HG03469 (cell line): ENCODE measurements at regions not wholly inside any gene's neighbourhood (a gene's known extent, or its start where the extent isn't known, plus 50 kb on each side); places are given as distances from the start of the nearest gene placed in this dataset.

Experiments
- ATAC-seq: cut with Tn5 transposase; IDR thresholded peaks from one replicate; pipeline ENCODE4 v1.9.1; 2021; ENCODE audit warnings: mild to moderate bottlenecking, moderate library complexity, moderate number of reproducible peaks; ENCODE audit not compliant: unreplicated experiment

DNA sequence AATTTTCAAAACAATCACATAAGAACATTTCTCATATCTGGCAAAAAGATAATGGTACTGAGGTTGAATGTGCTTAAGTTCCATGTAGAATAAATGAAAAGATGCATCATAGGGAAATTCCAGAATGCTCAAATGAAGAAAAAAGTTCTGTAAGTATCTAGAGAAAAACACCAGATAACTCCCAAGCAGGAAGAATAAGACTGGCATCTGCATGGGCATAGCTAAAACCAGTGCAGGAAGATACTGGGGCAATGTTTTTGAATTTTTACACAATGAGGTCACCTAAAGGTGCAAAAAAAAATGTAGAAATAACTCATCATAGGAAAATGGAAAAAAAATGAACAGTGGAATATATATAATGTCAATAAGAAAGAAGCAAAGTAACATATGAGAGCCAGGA, 275.2 kb downstream of the BAMBI start:
- ATAC-seq: no peak

DNA sequence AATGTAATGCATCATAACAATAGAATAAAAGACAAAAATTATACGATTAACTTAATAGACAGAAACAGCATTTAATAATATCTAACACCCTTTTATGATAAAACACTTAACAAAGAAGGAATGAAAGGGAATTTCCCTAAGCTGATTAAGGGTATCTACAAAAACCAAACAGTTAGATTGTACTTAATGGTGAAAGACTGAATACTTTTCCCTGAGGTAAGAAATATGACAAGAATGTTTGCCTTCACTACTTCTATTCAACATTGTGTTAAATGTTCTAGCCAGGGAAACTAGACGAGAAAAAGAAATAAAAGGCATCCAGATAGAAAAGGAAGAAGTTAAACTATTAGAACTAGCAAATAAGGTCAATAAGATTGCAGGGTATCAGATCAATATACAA, 276.9 kb downstream of the BAMBI start:
- ATAC-seq: no peak

DNA sequence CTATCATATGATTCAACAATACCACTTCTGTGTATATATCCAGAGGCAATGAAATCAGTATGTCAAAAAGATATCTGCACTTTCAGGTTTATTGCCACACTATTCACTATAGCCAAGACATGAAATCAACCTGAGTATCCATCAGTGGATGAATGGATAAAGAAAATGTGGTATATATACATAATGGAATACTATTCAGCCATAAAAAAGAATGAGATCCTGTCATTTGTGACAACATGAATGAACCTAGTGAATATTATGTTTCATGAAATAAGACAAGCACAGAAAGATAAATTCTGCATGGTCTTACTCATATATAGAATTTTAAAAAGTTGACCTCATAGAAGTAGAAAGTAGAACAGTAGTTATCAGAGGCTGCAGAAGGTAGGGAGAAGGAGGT, 281.1 kb downstream of the BAMBI start:
- ATAC-seq: no peak

GRCh38 chr10:28959850-28960501, 282.7 kb downstream of the BAMBI start:
- ATAC-seq: no peak

- ATAC-seq: no peak
Observed at GRCh38 chr10:28962768-28963167, 285.4 kb downstream of the BAMBI start.

- no peak for ATAC-seq
Observed at GRCh38 chr10:28963539-28964221, 286.4 kb downstream of the BAMBI start.

GRCh38 chr10:28965937-28966336, 288.6 kb downstream of the BAMBI start:
- ATAC-seq: no peak

DNA sequence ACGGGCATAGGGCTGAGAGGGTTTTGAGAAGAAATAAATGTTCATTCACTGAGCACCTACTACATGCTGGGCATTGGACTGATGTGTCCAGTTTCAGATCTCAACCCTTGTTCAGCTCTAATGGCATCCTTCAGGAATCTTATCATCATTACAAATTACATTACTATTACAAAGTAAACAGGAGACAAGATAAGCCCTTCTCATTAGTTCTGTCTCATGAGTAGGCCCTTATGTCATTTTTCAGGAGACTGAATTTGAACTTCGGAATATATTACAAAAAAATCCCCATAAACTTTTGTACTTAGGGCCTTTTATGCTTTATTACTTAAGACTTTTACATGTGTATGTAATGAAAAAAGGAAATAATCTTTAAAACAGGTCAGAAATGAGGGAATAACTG, 289.7 kb downstream of the BAMBI start:
- no peak for ATAC-seq

GRCh38 chr10:28969413-28969812, 292.1 kb downstream of the BAMBI start:
- ATAC-seq: no peak

GRCh38 chr10:28970231-28970630, 292.9 kb downstream of the BAMBI start:
- no peak for ATAC-seq

- ATAC-seq: no peak
Observed at GRCh38 chr10:28971255-28971654, 293.9 kb downstream of the BAMBI start.

DNA sequence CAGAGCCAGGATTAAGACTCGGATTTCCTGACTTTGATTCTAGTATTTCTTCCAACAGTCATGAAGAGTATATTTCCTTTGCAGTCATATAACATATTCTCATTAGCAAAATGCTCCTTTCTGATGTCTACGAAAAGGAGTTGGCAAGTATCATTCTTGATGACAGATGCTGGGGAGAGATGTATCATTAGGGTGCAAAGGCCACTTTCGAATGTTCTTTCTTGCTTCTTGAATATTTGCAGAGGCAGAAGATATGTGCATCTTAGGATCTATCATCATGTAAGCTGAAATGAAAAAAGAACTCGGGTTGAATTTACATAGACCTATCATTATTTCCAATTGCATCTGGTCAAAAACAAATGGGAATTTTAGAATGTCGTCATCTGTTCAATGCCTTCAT, 294.4 kb downstream of the BAMBI start:
- ATAC-seq: no peak

DNA sequence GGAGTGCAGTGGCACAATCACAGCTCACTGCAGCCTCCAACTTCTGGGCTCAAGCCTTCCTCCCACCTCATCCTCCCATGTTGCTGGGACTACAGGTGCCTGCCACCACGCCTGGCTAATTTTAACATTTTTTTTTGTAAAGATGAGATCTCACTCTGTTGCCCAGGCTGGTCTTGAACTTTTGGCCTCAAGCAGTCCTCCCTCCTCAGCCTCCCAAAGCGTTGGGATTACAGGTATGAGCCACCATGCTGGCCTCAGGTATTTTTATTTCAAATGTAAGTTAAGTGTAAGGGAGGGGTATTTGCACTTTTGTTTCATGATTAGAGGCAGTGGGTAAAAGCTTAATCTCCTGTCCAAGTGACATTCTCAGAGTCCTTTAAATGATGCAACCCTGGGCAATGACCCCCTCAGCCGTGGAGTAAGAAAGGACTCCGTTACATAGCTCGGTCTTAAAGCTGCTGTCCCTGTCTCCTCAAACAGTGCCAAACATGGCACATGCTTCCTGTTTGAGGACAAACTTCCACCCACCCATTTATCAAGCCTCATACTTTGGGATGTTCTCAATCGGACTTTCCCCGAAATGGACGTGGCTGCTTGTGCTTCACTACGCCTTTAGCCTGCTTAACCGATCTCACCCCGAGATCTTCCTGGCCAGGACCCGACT, 296.1 kb downstream of the BAMBI start:
- ATAC-seq: no peak

GRCh38 chr10:28975891-28976531, 298.7 kb downstream of the BAMBI start:
- no peak for ATAC-seq

DNA sequence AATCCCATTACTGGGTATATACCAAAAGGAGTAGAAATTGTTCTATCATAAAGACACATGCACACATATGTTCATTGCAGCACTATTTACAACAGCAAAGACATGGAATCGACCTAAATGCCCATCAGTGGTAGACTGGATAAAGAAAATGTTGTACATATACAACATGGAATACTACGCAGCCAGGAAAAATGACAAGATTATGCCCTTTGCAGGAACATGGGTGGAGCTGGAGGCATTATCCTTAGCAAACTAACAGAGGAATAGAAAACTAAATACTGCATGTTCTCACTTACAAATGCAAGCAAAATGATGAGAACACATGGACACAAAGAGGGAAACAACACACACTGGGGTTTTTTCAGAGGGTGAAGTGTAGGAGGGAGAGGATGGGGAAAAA, 300.2 kb downstream of the BAMBI start:
- no peak for ATAC-seq

- ATAC-seq: no peak
Observed at GRCh38 chr10:28980264-28980663, 302.9 kb downstream of the BAMBI start.

DNA sequence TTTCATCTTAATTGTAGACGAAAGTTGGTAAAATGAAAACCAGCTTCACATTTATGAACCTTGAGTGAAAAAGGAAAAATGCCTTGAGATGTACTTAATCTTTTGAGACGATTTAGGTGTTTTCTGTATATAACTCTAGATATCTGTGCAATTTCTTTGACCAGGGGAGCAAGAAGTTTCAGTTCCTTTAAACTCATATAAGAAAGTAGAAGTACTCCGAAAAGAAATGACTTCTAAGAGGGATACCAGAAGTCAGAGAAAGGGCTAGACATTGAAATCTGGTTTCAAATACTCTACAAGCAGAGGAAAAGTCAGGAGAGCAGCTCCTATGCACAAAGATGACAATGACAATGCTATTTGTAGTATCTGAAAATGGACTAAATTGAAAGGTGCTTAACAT, 303.7 kb downstream of the BAMBI start:
- peak; percentile 67 for ATAC-seq

- no peak for ATAC-seq
Observed at GRCh38 chr10:28982974-28983373, 305.7 kb downstream of the BAMBI start.

DNA sequence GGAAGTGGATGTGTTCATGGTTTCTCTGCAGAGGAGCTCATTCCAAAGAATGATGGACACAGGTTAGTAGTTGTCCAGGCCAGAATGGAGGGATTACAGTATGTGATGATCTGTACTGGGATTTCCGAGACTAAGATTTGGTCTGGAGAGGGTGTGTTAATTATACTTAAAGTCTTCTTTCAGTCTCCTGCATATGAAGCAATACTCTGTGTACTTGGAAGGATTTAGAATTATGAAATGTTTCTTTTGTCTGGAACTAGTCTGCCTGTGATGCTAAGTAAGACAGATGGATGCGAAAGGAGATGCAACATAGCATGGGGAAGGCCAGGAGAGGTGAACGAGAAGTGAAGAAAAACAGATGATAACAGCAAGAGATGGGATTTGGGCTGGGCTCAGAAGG, 305.1 kb upstream of the LYZL1 start:
- ATAC-seq: no peak

DNA sequence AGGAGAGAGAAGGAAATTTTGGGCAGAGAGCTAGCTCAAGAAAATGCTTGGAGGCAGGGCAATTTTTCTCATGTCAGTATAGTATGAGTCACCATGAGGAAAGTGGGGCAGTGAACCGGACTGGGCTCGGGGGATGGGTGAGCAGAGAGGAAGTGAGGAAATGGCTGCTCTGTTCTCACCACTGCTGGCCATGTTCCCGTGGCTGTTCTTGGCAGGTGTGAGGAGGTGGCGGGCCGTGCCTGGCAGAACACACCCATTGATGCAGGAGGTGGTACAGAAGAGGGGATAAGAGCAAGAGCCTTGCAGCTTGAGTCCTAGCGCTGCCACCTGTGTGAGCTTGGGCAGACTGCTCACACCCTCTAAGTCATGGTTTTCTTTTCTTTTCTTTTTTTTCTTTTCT, 304.4 kb upstream of the LYZL1 start:
- ATAC-seq: peak; percentile 75

DNA sequence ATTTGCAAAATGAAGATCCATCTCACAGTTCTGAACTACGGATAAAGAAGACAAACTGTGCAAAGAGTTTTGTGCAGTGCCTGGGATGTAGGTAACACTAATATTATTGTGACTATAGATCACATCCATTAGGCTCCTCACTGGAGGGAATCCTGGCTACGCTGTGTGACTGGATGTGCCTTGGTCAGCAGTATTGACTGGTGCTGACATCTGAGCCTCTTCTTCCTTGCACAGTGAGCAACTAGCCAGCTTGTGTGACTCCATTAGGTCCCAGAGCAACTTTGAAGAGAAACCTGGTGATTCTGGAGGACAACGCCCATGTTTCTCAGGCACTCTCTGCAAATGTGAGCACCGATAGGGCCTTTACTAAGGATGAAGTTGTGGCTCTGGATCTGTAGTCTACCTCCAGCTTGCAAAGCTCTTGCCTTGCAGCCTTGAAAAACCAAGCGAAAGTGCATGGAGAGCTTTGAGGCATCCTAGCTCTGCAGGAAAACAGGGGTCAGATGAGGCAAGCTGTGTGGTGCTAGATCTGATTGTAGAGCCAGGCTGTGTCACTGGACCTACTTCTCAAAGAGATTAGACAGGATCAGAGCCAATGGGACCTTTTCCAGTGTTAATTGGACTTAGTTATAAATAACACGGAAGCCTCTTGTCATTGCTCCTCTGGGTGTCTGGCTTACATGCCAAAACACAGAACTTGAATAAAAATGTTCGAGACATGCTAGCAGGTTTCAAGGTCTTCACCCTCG, 303.6 kb upstream of the LYZL1 start:
- ATAC-seq: no peak
